Parathyroid adenoma (tissue), 2 donors: ENCODE measurements at regions not wholly inside any gene's neighbourhood (a gene's known extent, or its start where the extent isn't known, plus 50 kb on each side); places are given as distances from the start of the nearest gene placed in this dataset.

Source experiments
- H2AFZ ChIP-seq: fragments of 300-600 bp; sonication (generic); one replicate; pipeline ENCODE4 v1.7.0; 2017; ENCODE audit warnings: antibody characterized with exemption, mild to moderate bottlenecking
- H3K27ac ChIP-seq: fragments of 300-600 bp; sonication (generic); one replicate; pipeline ENCODE4 v1.7.0; 2017
- H3K27me3 ChIP-seq: fragments of 300-600 bp; sonication (generic); one replicate; pipeline ENCODE4 v1.7.0; 2017; ENCODE audit warnings: low read length; ENCODE audit not compliant: control insufficient read depth, insufficient read depth
- H3K36me3 ChIP-seq: fragments of 300-600 bp; sonication (generic); one replicate; pipeline ENCODE4 v1.7.0; 2017; ENCODE audit warnings: low read length; ENCODE audit not compliant: control insufficient read depth, insufficient read depth
- H3K4me1 ChIP-seq: fragments of 300-600 bp; sonication (generic); one replicate; pipeline ENCODE4 v1.7.0; 2017; ENCODE audit warnings: control low read depth
- H3K4me2 ChIP-seq: fragments of 300-600 bp; sonication (generic); one replicate; pipeline ENCODE4 v1.7.0; 2017; ENCODE audit warnings: low read length
- H3K4me3 ChIP-seq: fragments of 300-600 bp; sonication (generic); one replicate; pipeline ENCODE4 v1.7.0; 2017; ENCODE audit warnings: low read depth, low read length
- H3K79me2 ChIP-seq: fragments of 300-600 bp; sonication (generic); one replicate; pipeline ENCODE4 v1.7.0; 2017; ENCODE audit warnings: control low read depth
- H3K9ac ChIP-seq: fragments of 300-600 bp; sonication (generic); one replicate; pipeline ENCODE4 v1.7.0; 2017; ENCODE audit warnings: mild to moderate bottlenecking
- H3K9me3 ChIP-seq: fragments of 300-600 bp; sonication (generic); one replicate; pipeline ENCODE4 v1.7.0; 2017; ENCODE audit warnings: low read length; ENCODE audit not compliant: control insufficient read depth
- CTCF ChIP-seq: fragments of 300-600 bp; sonication (generic); IDR thresholded peaks from one replicate; pipeline ENCODE4 v1.7.0; 2017; ENCODE audit warnings: antibody characterized with exemption, mild to moderate bottlenecking
- donor health status: primary hyperparathyroidism.

- no peak for TF ChIP-seq CTCF
- Histone ChIP-seq H3K27me3 (no peaks in the 10 kb centered on the region), H3K9ac (no peak overlapping the region), H3K36me3 (no peaks in the 10 kb centered on the region), H3K27ac (no peak overlapping the region), H3K4me2 (no peak overlapping the region), H3K9me3 (no peaks in the 10 kb centered on the region), H3K4me1 (no peaks in the 10 kb centered on the region), H2AFZ (no peak overlapping the region), H3K79me2 (no peaks in the 10 kb centered on the region), H3K4me3 (no peak overlapping the region)
Measured at GRCh38 chr6:55964136-55964535, 88.7 kb upstream of the BMP5 start.

GRCh38 chr6:55963301-55963700 is 87.9 kb upstream of the BMP5 start:
- TF ChIP-seq CTCF = no peak
- Histone ChIP-seq H3K27me3 (no peaks in the 10 kb centered on the region), H3K4me3 (no peak overlapping the region), H3K79me2 (no peaks in the 10 kb centered on the region), H2AFZ (no peak overlapping the region), H3K9me3 (no peaks in the 10 kb centered on the region), H3K27ac (no peak overlapping the region), H3K36me3 (no peaks in the 10 kb centered on the region), H3K9ac (no peak overlapping the region), H3K4me2 (no peak overlapping the region), H3K4me1 (no peaks in the 10 kb centered on the region)

GRCh38 chr6:55960344-55960743 is 85.0 kb upstream of the BMP5 start:
- Histone ChIP-seq H2AFZ (no peak overlapping the region), H3K4me1 (no peaks in the 10 kb centered on the region), H3K79me2 (no peaks in the 10 kb centered on the region), H3K4me2 (no peak overlapping the region), H3K4me3 (no peak overlapping the region), H3K36me3 (no peaks in the 10 kb centered on the region), H3K9ac (no peak overlapping the region), H3K9me3 (no peaks in the 10 kb centered on the region), H3K27ac (no peak overlapping the region), H3K27me3 (no peaks in the 10 kb centered on the region)
- TF ChIP-seq CTCF = no peak

- Histone ChIP-seq H3K79me2 (no peaks in the 10 kb centered on the region), H3K4me2 (no peak overlapping the region), H3K36me3 (no peaks in the 10 kb centered on the region), H2AFZ (no peak overlapping the region), H3K27ac (no peak overlapping the region), H3K9ac (no peak overlapping the region), H3K4me3 (no peak overlapping the region), H3K9me3 (no peaks in the 10 kb centered on the region), H3K4me1 (no peaks in the 10 kb centered on the region), H3K27me3 (no peaks in the 10 kb centered on the region)
- TF ChIP-seq CTCF = no peak
Measured at GRCh38 chr6:55958790-55959189, 83.4 kb upstream of the BMP5 start.

GRCh38 chr6:55957961-55958422 is 82.6 kb upstream of the BMP5 start:
- H3K9ac ChIP-seq = no peak overlapping the region

More at GRCh38 chr6:55957961-55958422, 82.6 kb upstream of the BMP5 start:
- no peaks in the 10 kb centered on the region for H3K36me3 ChIP-seq
- no peaks in the 10 kb centered on the region for H3K9me3 ChIP-seq
- no peak overlapping the region for H3K4me2 ChIP-seq
- H2AFZ ChIP-seq = peak overlapping the region; percentile 5
- no peak for TF ChIP-seq CTCF
- H3K27me3 ChIP-seq = no peaks in the 10 kb centered on the region
- no peaks in the 10 kb centered on the region for H3K4me1 ChIP-seq
- H3K79me2 ChIP-seq = no peaks in the 10 kb centered on the region
- H3K27ac ChIP-seq = no peak overlapping the region
- no peak overlapping the region for H3K4me3 ChIP-seq
